Common myeloid progenitor, CD34-positive (primary cell): ENCODE measurements at regions not wholly inside any gene's neighbourhood (a gene's known extent, or its start where the extent isn't known, plus 50 kb on each side); places are given as distances from the start of the nearest gene placed in this dataset.

Experiments used
- CTCF ChIA-PET: fragments of 350-600 bp; sonication (Branson Sonifier 250); formaldehyde crosslinking; loops from one replicate; lab custom pipeline; 2021; ENCODE audit warnings: antibody characterized with exemption; lab: Charles Lee
- POLR2A ChIA-PET: fragments of 350-600 bp; sonication (Branson Sonifier 250); formaldehyde crosslinking; loops from one replicate; lab custom pipeline; 2021; ENCODE audit warnings: antibody characterized with exemption; lab: Charles Lee
- DNase-seq, 3 donors: peaks; one replicate each; pipeline versions ENCODE4 v3.0.0 to v3.0.0-alpha.2; 2013
- H3K27ac ChIP-seq, 2 experiments: 1 replicate in 1 of 2; 2 replicates in 1 of 2; pipeline ENCODE4 v1.7.0; 2013; ENCODE audit warnings: inconsistent platforms in 2 of 2, low read length in 2 of 2, mild to moderate bottlenecking in 2 of 2, low read depth in 1 of 2, moderate library complexity in 1 of 2; ENCODE audit not compliant: severe bottlenecking in 2 of 2, insufficient read depth in 1 of 2, poor library complexity in 1 of 2
- H3K27me3 ChIP-seq, 5 experiments: replicated peaks in 2 of 5; 1 replicate in 3 of 5; 2 replicates in 2 of 5; pipeline versions ENCODE4 v1.6.1 to v1.7.0; 2013; ENCODE audit warnings: low read length in 4 of 5, mild to moderate bottlenecking in 2 of 5, moderate library complexity in 2 of 5, inconsistent platforms in 1 of 5; ENCODE audit not compliant: insufficient read depth in 5 of 5, control insufficient read depth in 4 of 5
- H3K36me3 ChIP-seq, 4 experiments: 1 replicate in 2 of 4; 2 replicates in 2 of 4; pipeline versions ENCODE4 v1.6.1 to v1.7.0; 2013; ENCODE audit warnings: low read length in 3 of 4, control low read depth in 1 of 4, mild to moderate bottlenecking in 1 of 4; ENCODE audit not compliant: control insufficient read depth in 4 of 4, insufficient read depth in 4 of 4
- H3K4me1 ChIP-seq, 4 experiments: 1 replicate in 3 of 4; 2 replicates in 1 of 4; pipeline versions ENCODE4 v1.6.1 to v1.7.1; 2013; ENCODE audit warnings: low read length in 3 of 4, mild to moderate bottlenecking in 3 of 4, control low read depth in 1 of 4, inconsistent platforms in 1 of 4, moderate library complexity in 1 of 4; ENCODE audit not compliant: control insufficient read depth in 4 of 4, insufficient read depth in 4 of 4; ENCODE audit errors: control extremely low read depth in 1 of 4
- H3K4me3 ChIP-seq, 7 experiments: 1 replicate in 4 of 7; 2 replicates in 3 of 7; pipeline versions ENCODE4 v1.5.1 to v1.7.0; 2013; ENCODE audit warnings: mild to moderate bottlenecking in 7 of 7, low read length in 6 of 7, moderate library complexity in 6 of 7, inconsistent platforms in 2 of 7, low read depth in 2 of 7, control low read depth in 1 of 7; ENCODE audit not compliant: insufficient read depth in 4 of 7, control insufficient read depth in 1 of 7; ENCODE audit errors: extremely low read depth in 1 of 7
- H3K9me3 ChIP-seq, 5 experiments: 1 replicate in 4 of 5; 2 replicates in 1 of 5; pipeline versions ENCODE4 v1.6.1 to v1.7.1; 2013; ENCODE audit warnings: low read length in 4 of 5, mild to moderate bottlenecking in 2 of 5, inconsistent platforms in 1 of 5, low read depth in 1 of 5, moderate library complexity in 1 of 5; ENCODE audit not compliant: control insufficient read depth in 4 of 5, insufficient read depth in 2 of 5; ENCODE audit errors: control extremely low read depth in 1 of 5
- WGBS: methylation state at CpG from one replicate; pipeline ENCODE4 v1.1.5; 2013; ENCODE audit not compliant: insufficient coverage; 5-methylcytosine and 5-hydroxymethylcytosine counted together

- no peak overlapping the region for H3K27ac ChIP-seq
- H3K36me3 ChIP-seq: no peaks in the 10 kb centered on the region
- WGBS: no CpG with 5 or more reads among the region's 2 CpGs
- H3K27me3 ChIP-seq: no peaks in the 10 kb centered on the region
- CTCF ChIA-PET: no interaction called here
- no peak for DNase-seq
- no peak overlapping the region for H3K4me3 ChIP-seq
- no peaks in the 10 kb centered on the region for H3K4me1 ChIP-seq
- no peaks in the 10 kb centered on the region for H3K9me3 ChIP-seq
- POLR2A ChIA-PET: no interaction called here
Observed at GRCh38 chr6:122075917-122076316, 323.5 kb upstream of the HSF2 start.

DNA sequence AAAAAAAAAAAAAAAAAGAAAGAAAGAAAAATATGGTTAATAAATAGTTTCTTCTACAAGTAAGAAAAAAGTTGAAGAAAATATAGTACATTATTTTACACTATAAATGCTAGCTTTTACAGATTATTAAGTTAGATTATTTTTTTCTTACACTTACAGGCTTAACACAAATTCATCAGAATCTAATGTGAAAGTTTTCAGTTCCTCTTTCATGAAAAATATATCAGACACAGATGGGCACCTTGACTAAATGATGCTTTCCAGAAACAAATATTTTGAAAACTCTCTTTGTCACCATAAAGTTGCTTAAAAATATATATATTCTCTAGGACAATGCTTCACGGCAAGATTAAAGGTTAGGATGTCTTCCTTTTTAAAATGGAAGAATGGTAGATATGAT, 321.8 kb upstream of the HSF2 start:
- no peak for DNase-seq
- Histone ChIP-seq H3K27ac (no peak overlapping the region), H3K4me1 (no peaks in the 10 kb centered on the region), H3K9me3 (no peaks in the 10 kb centered on the region), H3K27me3 (no peaks in the 10 kb centered on the region), H3K4me3 (no peak overlapping the region), H3K36me3 (no peaks in the 10 kb centered on the region)
- ChIA-PET CTCF (no interaction called here), POLR2A (no interaction called here)
- WGBS: 100% methylated on average over 1 of the region's 1 CpG

- DNase-seq: no peak
- H3K9me3 ChIP-seq: no peaks in the 10 kb centered on the region
- 96% methylated on average over 4 of the region's 4 CpGs for WGBS
- no peaks in the 10 kb centered on the region for H3K36me3 ChIP-seq
- no peak overlapping the region for H3K4me3 ChIP-seq
- no peaks in the 10 kb centered on the region for H3K4me1 ChIP-seq
- POLR2A ChIA-PET: no interaction called here
- CTCF ChIA-PET: no interaction called here
- H3K27ac ChIP-seq: no peak overlapping the region
- no peaks in the 10 kb centered on the region for H3K27me3 ChIP-seq
Observed at GRCh38 chr6:122078481-122078880, 321.0 kb upstream of the HSF2 start.

DNA sequence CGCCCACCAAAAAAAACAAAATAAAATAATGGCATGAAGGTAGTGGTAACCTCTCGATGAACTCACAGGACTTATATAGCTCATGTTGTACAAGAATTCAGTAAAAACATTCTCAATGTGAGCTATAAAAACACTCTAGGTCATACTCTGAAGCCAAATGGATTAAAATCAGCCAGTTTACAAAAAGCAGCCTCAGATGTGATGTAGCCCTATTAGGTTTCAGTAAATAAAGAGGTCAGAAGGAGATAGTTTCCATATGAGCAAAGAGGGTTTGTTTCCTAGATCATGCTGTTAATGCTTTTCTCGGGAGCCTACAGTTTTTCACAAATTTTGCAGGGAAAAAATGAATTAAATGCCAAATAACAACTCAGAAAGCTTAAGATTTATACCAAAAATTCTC, 319.5 kb upstream of the HSF2 start:
- no peaks in the 10 kb centered on the region for H3K36me3 ChIP-seq
- no peaks in the 10 kb centered on the region for H3K9me3 ChIP-seq
- WGBS: no CpG with 5 or more reads among the region's 3 CpGs
- POLR2A ChIA-PET: no interaction called here
- H3K27me3 ChIP-seq: no peaks in the 10 kb centered on the region
- DNase-seq: no peak
- no peaks in the 10 kb centered on the region for H3K4me1 ChIP-seq
- H3K4me3 ChIP-seq: no peak overlapping the region
- H3K27ac ChIP-seq: no peak overlapping the region
- CTCF ChIA-PET: no interaction called here

DNA sequence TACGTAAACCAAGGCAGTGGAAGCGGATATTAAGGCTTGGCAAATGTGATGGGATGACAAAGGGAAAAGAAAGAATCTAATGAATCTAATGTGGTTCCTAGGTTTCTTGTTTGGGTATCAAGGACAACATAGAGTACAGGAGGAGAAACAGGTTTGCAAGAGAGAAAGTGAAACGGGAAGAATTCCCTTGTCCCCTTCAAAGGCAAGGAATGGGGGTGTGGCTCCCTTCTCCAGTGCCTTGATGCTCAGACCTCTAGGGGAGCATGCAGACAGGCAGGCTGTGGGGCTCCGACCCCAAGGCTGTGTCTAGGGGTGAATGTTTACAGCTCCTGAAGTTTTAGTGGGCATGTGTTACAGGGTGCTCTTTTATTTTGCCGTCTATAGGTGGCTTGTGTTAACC, 317.5 kb upstream of the HSF2 start:
- no peaks in the 10 kb centered on the region for H3K4me1 ChIP-seq
- no peaks in the 10 kb centered on the region for H3K36me3 ChIP-seq
- no peaks in the 10 kb centered on the region for H3K9me3 ChIP-seq
- no peak overlapping the region for H3K27ac ChIP-seq
- ChIA-PET CTCF (no interaction called here), POLR2A (no interaction called here)
- H3K27me3 ChIP-seq: no peaks in the 10 kb centered on the region
- DNase-seq: no peak
- 84% methylated on average over 3 of the region's 5 CpGs for WGBS
- H3K4me3 ChIP-seq: no peak overlapping the region

DNA sequence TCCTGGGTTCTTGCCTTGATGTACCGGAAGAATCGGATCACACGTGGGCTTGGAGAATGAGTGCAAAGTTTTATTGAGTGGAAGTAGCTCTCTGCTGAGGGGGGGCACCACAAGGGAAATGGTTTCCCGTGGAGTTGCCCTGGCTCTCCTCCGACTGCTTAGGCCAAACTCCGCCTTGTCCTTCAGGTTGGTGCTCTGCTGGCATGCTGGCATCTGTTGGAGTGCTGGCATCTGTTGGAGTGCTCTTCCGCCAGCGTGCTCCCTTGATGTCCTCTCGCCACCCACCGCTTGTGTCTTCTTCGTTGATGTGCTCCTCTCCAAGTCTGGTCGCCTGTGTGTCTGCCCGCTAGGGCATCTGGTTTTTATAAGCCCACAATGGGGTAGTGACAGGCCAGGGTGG, 317.1 kb upstream of the HSF2 start:
- Histone ChIP-seq H3K36me3 (no peaks in the 10 kb centered on the region), H3K4me1 (no peaks in the 10 kb centered on the region), H3K4me3 (no peak overlapping the region), H3K9me3 (no peaks in the 10 kb centered on the region), H3K27ac (no peak overlapping the region), H3K27me3 (no peaks in the 10 kb centered on the region)
- 97% methylated on average over 9 of the region's 13 CpGs for WGBS
- ChIA-PET POLR2A (no interaction called here), CTCF (no interaction called here)
- no peak for DNase-seq

DNA sequence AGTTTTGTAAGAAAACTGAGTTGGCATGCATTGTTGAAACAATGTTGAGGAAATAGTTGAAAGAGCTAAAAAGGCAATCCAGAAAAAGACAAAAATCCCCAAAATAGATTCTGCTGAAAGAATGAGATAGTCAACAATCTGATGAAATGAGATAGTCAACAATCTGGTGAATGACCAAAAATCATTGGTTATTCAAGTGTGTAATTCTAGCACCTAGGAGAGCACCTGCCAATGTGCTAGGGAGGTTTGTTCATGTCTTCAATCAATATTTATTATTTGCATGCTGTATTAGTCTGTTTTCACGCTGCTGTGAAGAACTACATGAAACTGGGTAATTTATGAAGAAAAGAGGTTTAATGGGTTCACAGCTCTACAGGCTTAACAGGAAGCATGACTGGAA, 307.1 kb upstream of the HSF2 start:
- POLR2A ChIA-PET: no interaction called here
- Histone ChIP-seq H3K4me3 (no peak overlapping the region), H3K27ac (no peak overlapping the region), H3K9me3 (no peaks in the 10 kb centered on the region), H3K4me1 (no peaks in the 10 kb centered on the region), H3K27me3 (no peaks in the 10 kb centered on the region), H3K36me3 (no peaks in the 10 kb centered on the region)
- 89% methylated on average over 1 of the region's 1 CpG for WGBS
- DNase-seq: no peak
- CTCF ChIA-PET: no interaction called here
